A673 (cell line): ENCODE measurements at regions not wholly inside any gene's neighbourhood (a gene's known extent, or its start where the extent isn't known, plus 50 kb on each side); places are given as distances from the start of the nearest gene placed in this dataset.

Experiments used
- BruUV-seq: library from RNA; stranded (reverse); fragments of 400-500 nt; replicated peaks from 2 replicates; lab custom pipeline; 2021; lab: Mats Ljungman, UMichigan
- CTCF ChIA-PET: fragments of 300-600 bp; sonication (Branson Sonifier 250); formaldehyde crosslinking; loops from one replicate; lab custom pipeline; 2022; ENCODE audit warnings: antibody characterized with exemption; lab: Charles Lee
- POLR2A ChIA-PET: fragments of 300-600 bp; sonication (Branson Sonifier 250); formaldehyde crosslinking; loops from one replicate; lab custom pipeline; 2022; ENCODE audit warnings: antibody characterized with exemption; ENCODE audit not compliant: low non-redundant PET; lab: Charles Lee
- DNase-seq: peaks from one replicate; pipeline ENCODE4 v3.0.0-alpha.2; 2015; ENCODE audit warnings: low spot score
- H3K27ac ChIP-seq: fragments of 200-600 bp; sonication (generic); 2 replicates; pipeline ENCODE4 v1.5.1; 2016; ENCODE audit warnings: mixed run types, low read depth, mild to moderate bottlenecking, mixed read lengths, antibody characterized with exemption, low read length; ENCODE audit not compliant: poor library complexity, severe bottlenecking
- H3K27me3 ChIP-seq: fragments of 200-600 bp; sonication (generic); replicated peaks from 2 replicates; pipeline ENCODE4 v1.6.1; 2017; ENCODE audit warnings: mixed run types, low read depth, mild to moderate bottlenecking, mixed read lengths, antibody characterized with exemption, low read length; ENCODE audit not compliant: insufficient read depth, poor library complexity
- H3K36me3 ChIP-seq: fragments of 200-600 bp; sonication (generic); 2 replicates; pipeline ENCODE4 v1.6.1; 2016; ENCODE audit warnings: mixed run types, mild to moderate bottlenecking, mixed read lengths, antibody characterized with exemption, low read length; ENCODE audit not compliant: insufficient read depth, poor library complexity, severe bottlenecking
- H3K4me1 ChIP-seq: fragments of 200-600 bp; sonication (generic); 2 replicates; pipeline ENCODE4 v1.6.1; 2017; ENCODE audit warnings: mixed run types, mild to moderate bottlenecking, mixed read lengths, antibody characterized with exemption, low read length; ENCODE audit not compliant: insufficient read depth, poor library complexity, severe bottlenecking
- H3K4me3 ChIP-seq: fragments of 200-600 bp; sonication (generic); 2 replicates; pipeline ENCODE4 v1.5.1; 2016; ENCODE audit warnings: low read depth, mixed run types, mild to moderate bottlenecking, mixed read lengths, low read length; ENCODE audit not compliant: poor library complexity, severe bottlenecking
- H3K9me3 ChIP-seq: fragments of 200-600 bp; sonication (generic); 2 replicates; pipeline ENCODE4 v1.6.1; 2016; ENCODE audit warnings: mixed run types, low read depth, mild to moderate bottlenecking, mixed read lengths, antibody characterized with exemption, low read length; ENCODE audit not compliant: poor library complexity, severe bottlenecking
- EZH2 ChIP-seq: fragments of 200-600 bp; sonication (generic); IDR thresholded peaks from 2 replicates; pipeline ENCODE4 v1.6.1; 2017; ENCODE audit warnings: borderline replicate concordance, low read depth, mild to moderate bottlenecking, mixed read lengths, antibody characterized with exemption, low read length; ENCODE audit not compliant: poor library complexity, severe bottlenecking
- intact Hi-C: fragments of 100-400 bp; cut with micrococcal nuclease; formaldehyde crosslinking; loops from one replicate; pipeline ENCODE4 v1.10.0; 2022; ENCODE audit not compliant: unreplicated experiment
- TF ChIP-seq, protein P1 (sequence below): fragments of 300-800, 200-600 bp; sonication (generic); conservative IDR thresholded peaks from 2 replicates; pipeline ENCODE4 v1.5.1; 2017; ENCODE audit warnings: low read depth, mild to moderate bottlenecking, antibody characterized with exemption, low read length, moderate library complexity, mixed read lengths

DNA sequence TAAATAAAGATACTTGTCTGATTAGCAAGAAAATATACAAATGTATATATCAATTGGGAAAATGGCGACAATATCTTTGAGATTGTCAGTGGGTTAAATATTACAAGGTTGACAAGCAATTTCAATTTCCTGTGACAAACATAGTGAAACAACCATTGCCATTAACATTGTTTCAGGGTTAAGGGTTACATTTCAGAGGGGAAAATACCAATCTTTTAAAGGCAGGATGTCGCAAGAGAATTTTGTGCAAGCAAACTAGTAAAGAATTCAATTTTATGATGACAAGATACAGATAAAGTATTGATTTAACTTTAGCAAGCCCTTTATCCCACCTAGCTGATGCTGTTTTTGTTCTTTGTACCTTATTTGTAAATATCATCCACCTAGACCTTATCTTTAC is 305.8 kb upstream of the GRIA3 start:
- CTCF ChIA-PET = no interaction called here
- Histone ChIP-seq H3K4me1 (no peaks in the 10 kb centered on the region), H3K4me3 (no peak overlapping the region), H3K27ac (no peak overlapping the region), H3K9me3 (no peaks in the 10 kb centered on the region), H3K27me3 (no peaks in the 10 kb centered on the region), H3K36me3 (no peaks in the 10 kb centered on the region)
- TF ChIP-seq EZH2 = no peak
- TF ChIP-seq, protein P1, sequence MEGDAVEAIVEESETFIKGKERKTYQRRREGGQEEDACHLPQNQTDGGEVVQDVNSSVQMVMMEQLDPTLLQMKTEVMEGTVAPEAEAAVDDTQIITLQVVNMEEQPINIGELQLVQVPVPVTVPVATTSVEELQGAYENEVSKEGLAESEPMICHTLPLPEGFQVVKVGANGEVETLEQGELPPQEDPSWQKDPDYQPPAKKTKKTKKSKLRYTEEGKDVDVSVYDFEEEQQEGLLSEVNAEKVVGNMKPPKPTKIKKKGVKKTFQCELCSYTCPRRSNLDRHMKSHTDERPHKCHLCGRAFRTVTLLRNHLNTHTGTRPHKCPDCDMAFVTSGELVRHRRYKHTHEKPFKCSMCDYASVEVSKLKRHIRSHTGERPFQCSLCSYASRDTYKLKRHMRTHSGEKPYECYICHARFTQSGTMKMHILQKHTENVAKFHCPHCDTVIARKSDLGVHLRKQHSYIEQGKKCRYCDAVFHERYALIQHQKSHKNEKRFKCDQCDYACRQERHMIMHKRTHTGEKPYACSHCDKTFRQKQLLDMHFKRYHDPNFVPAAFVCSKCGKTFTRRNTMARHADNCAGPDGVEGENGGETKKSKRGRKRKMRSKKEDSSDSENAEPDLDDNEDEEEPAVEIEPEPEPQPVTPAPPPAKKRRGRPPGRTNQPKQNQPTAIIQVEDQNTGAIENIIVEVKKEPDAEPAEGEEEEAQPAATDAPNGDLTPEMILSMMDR = no peak
- BruUV-seq = no TSS peak
- DNase-seq = no peak
- intact Hi-C loops = no loop called here
- POLR2A ChIA-PET = no interaction called here

DNA sequence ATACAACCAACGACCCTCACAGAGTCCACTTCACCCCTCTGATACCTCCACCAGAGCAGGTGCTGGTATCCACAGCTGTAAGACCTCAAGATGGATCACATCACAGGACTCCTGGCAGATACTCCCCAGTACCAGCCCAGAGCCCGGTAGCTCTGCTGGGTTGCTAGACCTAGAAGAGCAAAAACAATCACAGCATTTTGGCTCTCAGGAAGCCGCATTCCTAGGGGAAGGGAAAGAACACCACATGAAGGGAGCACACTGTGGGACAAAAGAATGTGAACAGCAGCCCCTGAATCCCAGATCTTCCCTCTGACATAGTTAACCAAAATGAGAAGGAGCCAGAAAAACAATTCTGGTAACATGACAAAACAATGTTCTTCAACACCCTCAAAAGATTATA is 303.1 kb upstream of the GRIA3 start:
- no peak for DNase-seq
- Histone ChIP-seq H3K4me1 (no peaks in the 10 kb centered on the region), H3K4me3 (no peak overlapping the region), H3K27ac (no peak overlapping the region), H3K27me3 (no peaks in the 10 kb centered on the region), H3K36me3 (no peaks in the 10 kb centered on the region), H3K9me3 (peaks cover 7% of the 10 kb centered on the region)
- ChIA-PET POLR2A (no interaction called here), CTCF (no interaction called here)
- TF ChIP-seq EZH2 = no peak
- TF ChIP-seq, protein P1 = no peak
- intact Hi-C loops = no loop called here
- BruUV-seq = no TSS peak

DNA sequence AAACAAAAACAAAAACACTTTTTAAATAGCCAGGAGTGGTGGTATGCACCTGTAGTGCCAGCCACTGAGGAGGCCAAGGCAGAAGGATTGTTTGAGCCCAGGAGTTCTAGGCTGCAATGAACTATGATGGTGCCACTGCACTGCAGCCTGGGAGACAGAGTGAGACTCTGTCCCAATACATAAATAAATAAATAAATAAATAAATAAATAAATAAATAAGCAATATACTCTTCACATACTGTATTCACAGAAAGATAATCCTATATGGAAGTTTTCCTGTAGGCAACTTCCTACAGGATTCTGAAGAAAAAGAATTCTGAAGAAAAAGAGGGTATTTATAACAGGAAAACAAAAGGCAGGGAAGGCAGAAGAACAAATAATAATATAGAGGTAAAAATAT is 293.3 kb upstream of the GRIA3 start:
- POLR2A ChIA-PET = no interaction called here
- no peaks in the 10 kb centered on the region for H3K27me3 ChIP-seq
- H3K9me3 ChIP-seq = peaks cover 3% of the 10 kb centered on the region
- no peak for DNase-seq
- H3K36me3 ChIP-seq = no peaks in the 10 kb centered on the region
- BruUV-seq = no TSS peak
- H3K4me1 ChIP-seq = no peaks in the 10 kb centered on the region
- H3K27ac ChIP-seq = no peak overlapping the region
- no peak overlapping the region for H3K4me3 ChIP-seq
- CTCF ChIA-PET = no interaction called here
- TF ChIP-seq, protein P1 = no peak
- no peak for TF ChIP-seq EZH2
- intact Hi-C loops = no loop called here
